ENCODE measurements at regions not wholly inside any gene's neighbourhood (a gene's known extent, or its start where the extent isn't known, plus 50 kb on each side); places are given as distances from the start of the nearest gene placed in this dataset.

GRCh38 chr9:102113191-102113590 is 374.7 kb upstream of the GRIN3A start:
- Histone ChIP-seq H3K27me3 (no peaks in the 10 kb centered on the region), H3K4me3 (ENCODE audit: low read depth, low read length) (no peak overlapping the region), H3K4me1 (no peaks in the 10 kb centered on the region), H3K9me3 (no peaks in the 10 kb centered on the region), H3K36me3 (no peaks in the 10 kb centered on the region)
- DNase-seq, result no peak
- TF ChIP-seq, protein P1, sequence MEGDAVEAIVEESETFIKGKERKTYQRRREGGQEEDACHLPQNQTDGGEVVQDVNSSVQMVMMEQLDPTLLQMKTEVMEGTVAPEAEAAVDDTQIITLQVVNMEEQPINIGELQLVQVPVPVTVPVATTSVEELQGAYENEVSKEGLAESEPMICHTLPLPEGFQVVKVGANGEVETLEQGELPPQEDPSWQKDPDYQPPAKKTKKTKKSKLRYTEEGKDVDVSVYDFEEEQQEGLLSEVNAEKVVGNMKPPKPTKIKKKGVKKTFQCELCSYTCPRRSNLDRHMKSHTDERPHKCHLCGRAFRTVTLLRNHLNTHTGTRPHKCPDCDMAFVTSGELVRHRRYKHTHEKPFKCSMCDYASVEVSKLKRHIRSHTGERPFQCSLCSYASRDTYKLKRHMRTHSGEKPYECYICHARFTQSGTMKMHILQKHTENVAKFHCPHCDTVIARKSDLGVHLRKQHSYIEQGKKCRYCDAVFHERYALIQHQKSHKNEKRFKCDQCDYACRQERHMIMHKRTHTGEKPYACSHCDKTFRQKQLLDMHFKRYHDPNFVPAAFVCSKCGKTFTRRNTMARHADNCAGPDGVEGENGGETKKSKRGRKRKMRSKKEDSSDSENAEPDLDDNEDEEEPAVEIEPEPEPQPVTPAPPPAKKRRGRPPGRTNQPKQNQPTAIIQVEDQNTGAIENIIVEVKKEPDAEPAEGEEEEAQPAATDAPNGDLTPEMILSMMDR (IDR thresholded peaks at IDR 0.05; ENCODE audit: low read depth, low read length), result no peak

DNA sequence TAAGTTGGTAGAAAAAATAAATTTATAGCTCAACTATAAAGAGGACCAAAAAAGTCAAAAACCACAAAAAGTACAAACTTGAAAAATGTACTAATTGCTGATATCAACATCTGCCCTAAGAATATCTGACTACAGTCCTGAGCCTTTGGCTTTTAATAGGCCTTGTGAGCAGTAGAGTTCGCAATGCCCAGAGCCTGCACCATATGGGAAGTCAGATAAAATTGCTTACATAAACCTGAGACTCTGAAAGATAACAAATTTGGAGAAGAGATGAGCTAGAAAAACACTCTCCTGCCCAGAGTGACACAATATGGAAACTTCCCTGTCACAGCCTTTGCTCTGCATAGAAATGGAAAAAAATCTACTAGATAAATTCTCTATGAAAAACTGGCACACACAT is 368.0 kb upstream of the GRIN3A start:
- H3K9me3 ChIP-seq, result no peaks in the 10 kb centered on the region
- H3K27me3 ChIP-seq, result no peaks in the 10 kb centered on the region
- no peaks in the 10 kb centered on the region for H3K4me1 ChIP-seq
- DNase-seq, result no peak
- no peaks in the 10 kb centered on the region for H3K36me3 ChIP-seq
- no peak overlapping the region for H3K4me3 ChIP-seq (ENCODE audit: low read depth, low read length)
- TF ChIP-seq, protein P1 (IDR thresholded peaks at IDR 0.05; ENCODE audit: low read depth, low read length), result no peak

GRCh38 chr9:102101723-102102122 is 363.3 kb upstream of the GRIN3A start:
- Histone ChIP-seq H3K27me3 (no peaks in the 10 kb centered on the region), H3K4me3 (ENCODE audit: low read depth, low read length) (no peak overlapping the region), H3K36me3 (no peaks in the 10 kb centered on the region), H3K4me1 (no peaks in the 10 kb centered on the region), H3K9me3 (no peaks in the 10 kb centered on the region)
- TF ChIP-seq, protein P1 (IDR thresholded peaks at IDR 0.05; ENCODE audit: low read depth, low read length), result no peak
- no peak for DNase-seq

DNA sequence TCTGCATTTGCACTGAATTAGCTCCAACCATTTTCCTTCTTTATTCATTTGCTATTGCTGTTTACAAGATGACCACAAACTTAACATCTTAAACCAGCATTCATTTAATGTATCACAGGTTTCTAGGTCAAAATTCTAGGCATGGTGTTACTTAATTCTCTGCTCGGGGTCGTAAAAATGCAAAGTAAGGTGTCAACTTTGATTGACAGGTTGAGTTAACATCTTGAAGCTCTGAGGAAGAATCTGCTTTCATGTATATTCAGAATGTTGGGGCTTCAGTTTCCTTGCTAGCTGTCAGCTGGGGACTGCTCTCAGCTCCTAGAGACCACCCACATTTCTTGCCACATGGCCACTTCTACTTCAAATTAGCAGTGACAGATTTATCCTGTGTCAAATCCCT is 348.7 kb upstream of the GRIN3A start:
- Histone ChIP-seq H3K36me3 (no peaks in the 10 kb centered on the region), H3K27me3 (no peaks in the 10 kb centered on the region), H3K4me1 (no peaks in the 10 kb centered on the region), H3K9me3 (no peaks in the 10 kb centered on the region), H3K4me3 (ENCODE audit: low read depth, low read length) (no peak overlapping the region)
- TF ChIP-seq, protein P1 (IDR thresholded peaks at IDR 0.05; ENCODE audit: low read depth, low read length), result no peak
- DNase-seq, result no peak

- H3K36me3 ChIP-seq, result no peaks in the 10 kb centered on the region
- H3K9me3 ChIP-seq, result no peaks in the 10 kb centered on the region
- H3K4me3 ChIP-seq (ENCODE audit: low read depth, low read length), result no peak overlapping the region
- no peaks in the 10 kb centered on the region for H3K4me1 ChIP-seq
- DNase-seq, result no peak
- no peaks in the 10 kb centered on the region for H3K27me3 ChIP-seq
- TF ChIP-seq, protein P1 (IDR thresholded peaks at IDR 0.05; ENCODE audit: low read depth, low read length), result no peak
Observed at GRCh38 chr9:102085548-102085947, 347.1 kb upstream of the GRIN3A start.

DNA sequence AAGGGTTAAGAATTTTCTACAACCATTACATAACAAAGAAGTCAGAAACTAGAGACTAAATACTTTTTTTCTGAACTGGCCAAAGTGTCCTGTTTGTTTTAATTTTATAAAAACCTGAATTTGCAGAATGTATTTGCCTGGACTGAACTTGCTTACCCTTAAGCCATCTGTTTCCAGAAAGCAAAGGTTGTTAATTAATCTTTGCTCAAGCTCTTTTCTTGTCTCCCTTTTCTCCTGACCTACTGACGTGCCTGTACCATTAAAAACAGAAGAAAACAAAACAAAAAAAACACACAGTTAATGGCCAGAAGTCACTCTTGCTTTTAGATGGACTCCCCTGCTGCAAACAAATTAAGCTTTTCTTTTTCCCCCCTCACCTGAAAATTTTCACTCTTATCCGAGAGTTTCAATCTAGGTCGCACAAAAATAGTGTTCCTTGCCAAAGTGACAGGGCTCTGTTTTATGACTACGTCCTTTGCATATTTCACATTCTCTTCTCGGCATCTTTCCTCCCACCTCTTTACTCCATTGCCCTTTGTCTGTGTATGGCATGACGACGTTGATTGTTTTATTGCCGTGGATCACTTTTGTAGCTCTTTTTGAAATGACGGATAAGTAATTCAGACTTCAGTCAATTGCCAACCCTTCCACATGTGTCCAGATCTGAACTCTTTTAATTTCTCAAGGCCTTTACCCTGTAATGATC is 333.8 kb upstream of the GRIN3A start:
- H3K36me3 ChIP-seq, result no peaks in the 10 kb centered on the region
- no peak for DNase-seq
- TF ChIP-seq, protein P1 (IDR thresholded peaks at IDR 0.05; ENCODE audit: low read depth, low read length), result no peak

More for the DNA sequence above, 333.8 kb upstream of the GRIN3A start:
- no peaks in the 10 kb centered on the region; the same call in 1 of the 2 replicates for H3K9me3 ChIP-seq
- H3K27me3 ChIP-seq, result no peaks in the 10 kb centered on the region
- H3K4me1 ChIP-seq, result no peaks in the 10 kb centered on the region
- no peak overlapping the region for H3K4me3 ChIP-seq (ENCODE audit: low read depth, low read length)

All from BE2C (cell line).